Body of pancreas (tissue), 4 donors: ENCODE measurements at regions not wholly inside any gene's neighbourhood (a gene's known extent, or its start where the extent isn't known, plus 50 kb on each side); places are given as distances from the start of the nearest gene placed in this dataset.

Experiments used
- CTCF ChIP-seq, 7 experiments: fragments of 450-650 bp in 4 of 7; fragments of 200-600 bp in 3 of 7; sonication (generic) in 3 of 7; IDR thresholded peaks; one replicate each; pipeline ENCODE4 v1.5.1; 2016 to 2019; ENCODE audit warnings: antibody characterized with exemption in 7 of 7
- POLR2A ChIP-seq, 3 donors: fragments of 450-650 bp; IDR thresholded peaks; one replicate each; pipeline ENCODE4 v1.6.1; 2016; ENCODE audit warnings: antibody characterized with exemption in 3 of 3, mild to moderate bottlenecking in 2 of 3

- TF ChIP-seq CTCF (IDR thresholded peaks at IDR 0.05) (no peak), POLR2A (IDR thresholded peaks at IDR 0.05) (no peak)
Measured at GRCh38 chr2:205906419-205906818, 179.6 kb downstream of the INO80D start.
